Tibial artery (tissue), 4 donors: ENCODE measurements at regions not wholly inside any gene's neighbourhood (a gene's known extent, or its start where the extent isn't known, plus 50 kb on each side); places are given as distances from the start of the nearest gene placed in this dataset.

ENCODE experiments used
- DNase-seq, 2 donors: peaks; one replicate each; pipeline ENCODE4 v3.0.0-alpha.2; 2019
- H3K27ac ChIP-seq, 2 donors: fragments of 200-600 bp; sonication (generic) in 1 of 2; 1 replicate in 1 of 2; 2 replicates in 1 of 2; pipeline ENCODE4 v1.5.1; 2018 to 2019; ENCODE audit warnings: mild to moderate bottlenecking in 1 of 2
- H3K27me3 ChIP-seq, 2 donors: fragments of 200-600 bp; sonication (generic) in 1 of 2; one replicate each; pipeline versions ENCODE4 v1.5.1 to v1.6.0; 2016 to 2019
- H3K36me3 ChIP-seq, 3 donors: fragments of 200-600 bp; sonication (generic) in 2 of 3; one replicate each; pipeline ENCODE4 v1.5.1; 2016 to 2019; ENCODE audit warnings: mild to moderate bottlenecking in 2 of 3
- H3K4me1 ChIP-seq, 4 donors: fragments of 200-600 bp; sonication (generic) in 2 of 4; 1 replicate in 3 of 4; 2 replicates in 1 of 4; pipeline ENCODE4 v1.5.1; 2016 to 2019
- H3K4me3 ChIP-seq, 2 donors: fragments of 200-600 bp; sonication (generic) in 1 of 2; 1 replicate in 1 of 2; 2 replicates in 1 of 2; pipeline ENCODE4 v1.5.1; 2018 to 2019; ENCODE audit warnings: mild to moderate bottlenecking in 2 of 2
- H3K9me3 ChIP-seq, 3 donors: fragments of 200-600 bp; sonication (generic) in 1 of 3; one replicate each; pipeline ENCODE4 v1.5.1; 2016 to 2019
- intact Hi-C: fragments of 100-400 bp; cut with DNase I; formaldehyde crosslinking; loops from one replicate; pipeline ENCODE4 v1.15.0; 2023; ENCODE audit warnings: low total_unique reads
- TF ChIP-seq, protein P1 (sequence below), 2 experiments: fragments of 200-600 bp in 1 of 2; fragments of 450-650 bp in 1 of 2; IDR thresholded peaks; one replicate each; pipeline ENCODE4 v1.5.1; 2017 to 2019; ENCODE audit warnings: antibody characterized with exemption in 2 of 2, mild to moderate bottlenecking in 1 of 2, moderate library complexity in 1 of 2

- DNase-seq = no peak
- Histone ChIP-seq H3K36me3 (no peaks in the 10 kb centered on the region), H3K27me3 (no peaks in the 10 kb centered on the region), H3K9me3 (no peaks in the 10 kb centered on the region), H3K4me1 (no peaks in the 10 kb centered on the region), H3K4me3 (no peak overlapping the region), H3K27ac (no peak overlapping the region)
- TF ChIP-seq, protein P1, sequence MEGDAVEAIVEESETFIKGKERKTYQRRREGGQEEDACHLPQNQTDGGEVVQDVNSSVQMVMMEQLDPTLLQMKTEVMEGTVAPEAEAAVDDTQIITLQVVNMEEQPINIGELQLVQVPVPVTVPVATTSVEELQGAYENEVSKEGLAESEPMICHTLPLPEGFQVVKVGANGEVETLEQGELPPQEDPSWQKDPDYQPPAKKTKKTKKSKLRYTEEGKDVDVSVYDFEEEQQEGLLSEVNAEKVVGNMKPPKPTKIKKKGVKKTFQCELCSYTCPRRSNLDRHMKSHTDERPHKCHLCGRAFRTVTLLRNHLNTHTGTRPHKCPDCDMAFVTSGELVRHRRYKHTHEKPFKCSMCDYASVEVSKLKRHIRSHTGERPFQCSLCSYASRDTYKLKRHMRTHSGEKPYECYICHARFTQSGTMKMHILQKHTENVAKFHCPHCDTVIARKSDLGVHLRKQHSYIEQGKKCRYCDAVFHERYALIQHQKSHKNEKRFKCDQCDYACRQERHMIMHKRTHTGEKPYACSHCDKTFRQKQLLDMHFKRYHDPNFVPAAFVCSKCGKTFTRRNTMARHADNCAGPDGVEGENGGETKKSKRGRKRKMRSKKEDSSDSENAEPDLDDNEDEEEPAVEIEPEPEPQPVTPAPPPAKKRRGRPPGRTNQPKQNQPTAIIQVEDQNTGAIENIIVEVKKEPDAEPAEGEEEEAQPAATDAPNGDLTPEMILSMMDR (IDR thresholded peaks at IDR 0.05) = no peak
- intact Hi-C loops = no loop called here
Observed at GRCh38 chr2:65512783-65513182, 80.4 kb upstream of the SPRED2 start.

DNA sequence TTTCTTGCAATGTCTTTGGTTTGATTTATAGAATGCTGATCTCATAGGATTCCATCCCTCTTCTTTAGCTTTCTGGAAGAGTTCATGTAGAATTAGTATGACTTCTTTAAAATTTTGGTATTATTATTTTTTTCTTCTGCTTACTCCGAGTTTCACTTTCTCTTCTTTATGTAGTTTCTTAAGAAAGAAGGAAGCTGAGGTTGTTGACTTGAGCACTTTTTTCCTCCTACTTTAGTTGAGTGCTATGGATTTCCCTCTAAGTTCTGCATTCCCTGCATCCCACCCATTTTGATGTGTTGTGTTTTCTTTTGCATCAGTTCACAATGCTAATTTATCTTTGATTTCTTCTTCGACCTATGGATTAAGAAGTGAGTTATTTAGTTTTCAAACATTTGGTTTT lies 78.9 kb upstream of the SPRED2 start:
- Histone ChIP-seq H3K36me3 (no peaks in the 10 kb centered on the region), H3K27me3 (no peaks in the 10 kb centered on the region), H3K9me3 (no peaks in the 10 kb centered on the region), H3K27ac (no peak overlapping the region), H3K4me3 (no peak overlapping the region), H3K4me1 (no peaks in the 10 kb centered on the region)
- DNase-seq = no peak
- intact Hi-C loops = no loop called here
- TF ChIP-seq, protein P1 (IDR thresholded peaks at IDR 0.05) = no peak

GRCh38 chr2:65508225-65508624 lies 75.8 kb upstream of the SPRED2 start:
- Histone ChIP-seq H3K4me3 (no peak overlapping the region), H3K27ac (no peak overlapping the region), H3K9me3 (no peaks in the 10 kb centered on the region), H3K4me1 (no peaks in the 10 kb centered on the region), H3K27me3 (no peaks in the 10 kb centered on the region), H3K36me3 (no peaks in the 10 kb centered on the region)
- TF ChIP-seq, protein P1 (IDR thresholded peaks at IDR 0.05) = no peak
- no peak for DNase-seq
- intact Hi-C loops = no loop called here

DNA sequence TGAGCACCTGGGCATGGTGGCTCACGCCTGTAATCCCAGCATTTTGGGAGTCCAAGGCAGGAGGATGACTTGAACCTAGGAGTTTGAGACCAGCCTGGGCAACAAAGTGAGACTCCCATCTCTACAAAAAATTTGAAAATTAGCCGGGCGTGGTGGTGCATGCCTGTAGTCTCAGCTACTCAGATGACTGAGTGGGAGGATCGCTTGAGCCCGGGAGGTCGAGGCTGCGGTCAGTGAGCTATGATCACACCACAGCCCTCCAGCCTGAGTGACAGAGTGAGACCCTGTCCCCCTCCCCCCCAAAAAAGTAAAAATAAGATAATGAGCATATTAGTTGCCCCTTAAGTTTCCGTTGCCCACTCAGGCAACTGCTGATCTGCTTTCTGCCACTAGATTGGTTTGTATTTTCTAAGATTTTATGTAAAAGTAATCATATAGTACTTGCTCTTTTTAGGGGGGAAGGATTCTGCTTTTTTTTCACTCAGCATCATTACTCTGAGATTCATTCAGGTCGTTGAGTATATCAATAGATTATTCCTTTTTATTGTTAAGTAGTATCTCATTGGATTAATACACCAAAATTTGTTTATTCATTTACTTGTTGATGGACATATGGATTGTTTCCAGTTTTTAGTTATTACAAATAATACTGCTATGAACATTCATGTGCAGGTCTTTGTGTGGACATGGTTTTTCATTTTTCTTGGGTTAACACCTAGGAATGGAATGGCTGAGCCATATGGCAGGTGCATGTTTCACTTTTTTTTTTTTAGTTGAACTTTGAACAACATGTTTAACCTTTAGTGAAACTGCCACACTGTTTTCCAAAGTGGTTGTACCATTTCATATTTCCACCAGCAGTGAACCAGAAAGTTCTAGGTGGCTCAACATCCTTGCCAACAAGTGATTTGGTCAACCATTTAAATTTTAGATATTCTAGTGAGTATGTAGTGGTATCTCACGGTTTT lies 75.0 kb upstream of the SPRED2 start:
- TF ChIP-seq, protein P1 (IDR thresholded peaks at IDR 0.05) = no peak
- DNase-seq = no peak
- no peaks in the 10 kb centered on the region for H3K36me3 ChIP-seq
- no peaks in the 10 kb centered on the region for H3K9me3 ChIP-seq
- H3K4me3 ChIP-seq = no peak overlapping the region
- no peaks in the 10 kb centered on the region for H3K4me1 ChIP-seq
- intact Hi-C loops = no loop called here
- no peaks in the 10 kb centered on the region for H3K27me3 ChIP-seq
- no peak overlapping the region for H3K27ac ChIP-seq

DNA sequence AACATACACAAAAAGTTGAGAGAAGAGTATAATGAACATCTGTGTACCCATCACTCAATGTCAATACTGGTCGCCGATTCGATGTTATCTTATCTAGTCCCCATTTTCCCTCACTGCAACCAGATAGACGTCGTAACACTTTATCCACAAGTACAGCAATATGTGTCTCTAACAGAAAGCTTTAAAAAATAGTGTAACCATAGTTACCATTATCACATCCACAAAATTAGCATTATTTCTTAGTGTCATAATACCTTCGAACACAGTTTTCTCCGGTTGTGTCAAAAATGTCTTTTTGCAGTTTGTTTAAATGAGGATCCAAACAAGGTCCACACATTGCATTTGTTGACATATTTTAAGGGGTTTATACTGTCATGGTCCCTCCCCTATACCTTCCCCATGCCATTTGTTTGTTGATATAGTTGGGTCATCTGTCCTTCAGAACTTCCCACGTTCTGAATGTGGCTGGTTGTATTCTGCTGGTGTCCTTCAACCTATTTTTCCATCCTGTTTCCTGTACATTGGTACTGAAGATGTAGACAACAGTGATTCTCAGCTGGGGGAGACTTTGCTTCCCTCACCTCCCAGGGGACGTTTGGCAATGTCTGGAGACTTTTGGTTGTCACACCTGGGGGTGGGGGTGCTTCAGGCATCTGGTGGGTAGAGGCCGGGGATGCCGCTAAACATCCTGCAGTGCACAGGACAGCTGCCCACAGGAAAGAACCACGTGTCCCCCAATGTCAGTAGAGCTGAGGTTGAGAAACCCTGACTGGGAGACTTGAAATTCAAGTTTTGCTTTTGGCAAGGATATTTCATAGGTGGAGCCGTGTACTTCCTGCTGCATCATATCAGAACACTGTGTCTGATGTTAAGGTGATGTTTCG lies 72.7 kb upstream of the SPRED2 start:
- Histone ChIP-seq H3K36me3 (no peaks in the 10 kb centered on the region), H3K27me3 (no peaks in the 10 kb centered on the region), H3K27ac (no peak overlapping the region), H3K9me3 (no peaks in the 10 kb centered on the region), H3K4me1 (no peaks in the 10 kb centered on the region), H3K4me3 (no peak overlapping the region)
- intact Hi-C loops = no loop called here
- DNase-seq = no peak
- TF ChIP-seq, protein P1 (IDR thresholded peaks at IDR 0.05) = no peak
